ENCODE measurements at regions not wholly inside any gene's neighbourhood (a gene's known extent, or its start where the extent isn't known, plus 50 kb on each side); places are given as distances from the start of the nearest gene placed in this dataset.

DNA sequence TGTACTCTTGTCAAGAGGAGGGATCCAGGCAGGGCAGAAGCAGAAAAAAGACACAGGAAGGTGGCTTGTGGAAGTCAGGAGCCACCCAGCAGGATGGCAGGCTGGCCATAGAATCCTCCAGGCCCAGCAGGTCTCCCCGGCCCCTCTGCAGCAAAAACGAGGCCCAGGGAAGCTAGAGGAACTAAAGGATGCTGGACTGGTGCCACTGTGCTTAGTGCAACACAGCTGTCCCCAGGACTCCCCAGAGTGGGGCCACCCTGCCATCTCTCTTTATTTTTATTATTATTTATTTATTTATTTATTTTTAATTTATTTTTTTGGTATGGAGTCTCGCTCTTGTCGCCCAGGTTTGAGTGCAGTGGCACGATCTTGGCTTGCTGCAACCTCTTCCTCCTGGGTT is 54.1 kb downstream of the PITPNM2 start:
- no peaks in the 10 kb centered on the region for H3K36me3 ChIP-seq (ENCODE audit: control insufficient read depth, insufficient read depth, low read length)
- no peak overlapping the region for H3K4me3 ChIP-seq (replicated peaks; ENCODE audit: low read depth, low read length)
- TF ChIP-seq, protein P1, sequence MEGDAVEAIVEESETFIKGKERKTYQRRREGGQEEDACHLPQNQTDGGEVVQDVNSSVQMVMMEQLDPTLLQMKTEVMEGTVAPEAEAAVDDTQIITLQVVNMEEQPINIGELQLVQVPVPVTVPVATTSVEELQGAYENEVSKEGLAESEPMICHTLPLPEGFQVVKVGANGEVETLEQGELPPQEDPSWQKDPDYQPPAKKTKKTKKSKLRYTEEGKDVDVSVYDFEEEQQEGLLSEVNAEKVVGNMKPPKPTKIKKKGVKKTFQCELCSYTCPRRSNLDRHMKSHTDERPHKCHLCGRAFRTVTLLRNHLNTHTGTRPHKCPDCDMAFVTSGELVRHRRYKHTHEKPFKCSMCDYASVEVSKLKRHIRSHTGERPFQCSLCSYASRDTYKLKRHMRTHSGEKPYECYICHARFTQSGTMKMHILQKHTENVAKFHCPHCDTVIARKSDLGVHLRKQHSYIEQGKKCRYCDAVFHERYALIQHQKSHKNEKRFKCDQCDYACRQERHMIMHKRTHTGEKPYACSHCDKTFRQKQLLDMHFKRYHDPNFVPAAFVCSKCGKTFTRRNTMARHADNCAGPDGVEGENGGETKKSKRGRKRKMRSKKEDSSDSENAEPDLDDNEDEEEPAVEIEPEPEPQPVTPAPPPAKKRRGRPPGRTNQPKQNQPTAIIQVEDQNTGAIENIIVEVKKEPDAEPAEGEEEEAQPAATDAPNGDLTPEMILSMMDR (IDR thresholded peaks at IDR 0.05; ENCODE audit: insufficient read depth, low read length, poor library complexity, severe bottlenecking): no peak
- no peak for DNase-seq (ENCODE audit: extremely low read depth, insufficient read length)
- no peaks in the 10 kb centered on the region for H3K27me3 ChIP-seq (replicated peaks; ENCODE audit: control insufficient read depth, insufficient read depth, low read length)

DNA sequence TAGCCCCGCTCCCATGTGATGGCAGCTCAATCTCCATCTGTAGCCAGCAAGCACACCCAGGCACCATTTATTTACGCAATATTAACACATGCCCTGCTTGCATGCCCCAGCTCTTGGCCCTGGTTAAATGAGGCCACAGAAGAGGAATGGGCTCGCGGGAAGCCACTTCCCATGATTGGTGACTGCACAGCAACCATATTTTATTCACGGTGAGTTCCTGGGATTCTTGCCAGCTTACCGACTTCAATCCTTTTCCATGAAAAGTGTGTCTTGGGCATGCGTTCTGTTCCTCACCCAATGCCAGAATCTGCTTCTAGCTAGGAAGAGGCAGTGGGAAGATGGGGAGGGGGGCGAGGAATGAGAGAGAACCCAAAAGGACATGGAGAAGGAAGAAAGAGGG is 54.7 kb downstream of the PITPNM2 start:
- TF ChIP-seq, protein P1 (IDR thresholded peaks at IDR 0.05; ENCODE audit: insufficient read depth, low read length, poor library complexity, severe bottlenecking): no peak
- DNase-seq (ENCODE audit: extremely low read depth, insufficient read length): no peak
- Histone ChIP-seq H3K36me3 (ENCODE audit: control insufficient read depth, insufficient read depth, low read length) (no peaks in the 10 kb centered on the region), H3K4me3 (replicated peaks; ENCODE audit: low read depth, low read length) (no peak overlapping the region), H3K27me3 (replicated peaks; ENCODE audit: control insufficient read depth, insufficient read depth, low read length) (no peaks in the 10 kb centered on the region)

DNA sequence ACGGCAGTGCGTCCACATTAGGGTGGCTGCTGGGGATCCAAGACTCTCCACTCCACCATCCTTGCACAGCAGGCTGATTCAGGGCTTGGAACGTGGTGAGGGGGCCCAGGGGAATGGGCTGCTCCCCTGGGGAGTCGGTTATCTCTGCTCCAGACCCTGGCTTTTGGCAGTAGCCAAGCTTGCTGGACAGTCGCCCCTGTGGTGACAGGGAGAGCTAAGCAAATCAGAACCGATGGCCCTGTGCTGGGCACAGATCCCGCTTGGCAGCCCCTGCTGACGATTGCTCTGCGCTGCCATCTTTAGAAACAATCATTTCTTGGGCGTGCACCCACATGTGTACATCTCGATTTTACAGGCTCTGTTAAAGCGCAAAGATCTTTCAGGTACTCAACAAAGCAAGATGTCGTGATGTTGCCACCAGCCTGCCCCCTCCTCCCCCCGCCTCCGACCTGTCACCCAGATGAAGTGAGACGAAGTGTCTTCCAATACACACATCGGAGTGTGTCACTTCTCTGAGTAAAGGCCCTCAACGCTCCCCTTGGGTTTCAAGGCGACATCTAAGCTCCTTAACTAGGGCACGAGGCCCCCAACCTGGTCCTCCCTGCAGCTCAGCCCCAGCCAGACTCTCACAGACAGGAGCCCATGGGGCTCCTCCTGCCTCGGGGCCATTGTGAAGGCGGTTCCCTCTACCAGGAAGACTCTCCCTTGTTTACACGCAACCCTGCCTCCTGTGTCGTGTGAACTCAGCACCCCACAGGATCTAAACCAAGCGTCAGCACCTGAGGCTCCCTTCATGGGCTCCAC is 55.6 kb downstream of the PITPNM2 start:
- TF ChIP-seq, protein P1 (IDR thresholded peaks at IDR 0.05; ENCODE audit: insufficient read depth, low read length, poor library complexity, severe bottlenecking): no peak
- Histone ChIP-seq H3K27me3 (replicated peaks; ENCODE audit: control insufficient read depth, insufficient read depth, low read length) (no peaks in the 10 kb centered on the region), H3K4me3 (replicated peaks; ENCODE audit: low read depth, low read length) (no peak overlapping the region), H3K36me3 (ENCODE audit: control insufficient read depth, insufficient read depth, low read length) (no peaks in the 10 kb centered on the region)
- no peak for DNase-seq (ENCODE audit: extremely low read depth, insufficient read length)

DNA sequence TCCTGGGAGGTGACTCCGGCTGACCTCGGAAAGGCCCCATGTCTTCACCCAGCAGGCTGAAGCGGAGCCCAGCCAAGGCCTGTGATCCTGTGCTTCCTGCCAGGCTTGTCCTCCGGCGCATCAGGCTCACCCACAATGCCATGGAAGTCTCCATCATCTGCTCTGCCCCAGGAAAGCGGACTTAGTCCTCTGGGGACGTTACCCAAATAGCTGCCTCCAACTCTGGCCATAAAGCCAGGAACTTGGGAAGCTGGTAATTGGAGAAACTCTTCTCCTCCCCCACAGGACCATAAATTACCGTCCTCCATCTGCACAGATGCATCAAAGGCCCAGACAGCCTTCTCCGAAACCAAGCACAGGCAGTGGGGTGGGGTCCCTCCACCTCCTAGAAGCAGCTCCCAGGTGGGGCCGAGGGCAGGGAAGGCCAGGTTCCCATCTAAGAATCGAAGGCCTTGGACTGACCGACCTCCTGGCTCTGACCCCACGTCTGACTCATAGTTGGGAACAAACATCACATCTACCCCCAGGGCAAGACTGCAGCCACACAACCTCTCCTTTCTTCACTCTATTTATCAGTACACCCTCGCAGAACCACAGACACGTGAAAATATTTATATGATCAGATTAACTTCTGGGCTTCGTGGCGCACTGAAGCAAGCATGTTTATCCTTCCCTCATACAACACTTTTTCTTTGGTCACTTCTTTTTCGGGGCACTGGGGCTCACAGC is 56.4 kb downstream of the PITPNM2 start:
- Histone ChIP-seq H3K36me3 (ENCODE audit: control insufficient read depth, insufficient read depth, low read length) (no peaks in the 10 kb centered on the region), H3K27me3 (replicated peaks; ENCODE audit: control insufficient read depth, insufficient read depth, low read length) (no peaks in the 10 kb centered on the region), H3K4me3 (replicated peaks; ENCODE audit: low read depth, low read length) (no peak overlapping the region)
- TF ChIP-seq, protein P1 (IDR thresholded peaks at IDR 0.05; ENCODE audit: insufficient read depth, low read length, poor library complexity, severe bottlenecking): no peak
- no peak for DNase-seq (ENCODE audit: extremely low read depth, insufficient read length)

DNA sequence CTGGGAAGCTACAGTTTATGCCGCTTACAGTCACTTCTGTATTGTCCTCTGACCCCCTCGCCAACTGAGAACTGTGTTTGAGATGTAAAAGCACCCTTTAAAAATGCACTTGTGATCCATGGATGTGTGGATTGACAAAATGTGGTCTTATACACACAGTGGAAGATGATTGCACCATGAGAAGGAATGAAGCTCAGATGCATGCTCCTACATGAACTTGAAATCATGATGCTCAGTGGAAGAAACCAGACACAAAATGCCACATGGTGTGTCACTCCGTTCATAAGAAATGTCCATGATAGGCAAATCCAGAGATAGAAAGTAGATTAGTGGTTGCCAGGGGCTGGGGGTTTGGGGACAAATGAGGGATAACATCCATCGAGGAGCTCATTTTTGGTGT is 58.0 kb downstream of the PITPNM2 start:
- TF ChIP-seq, protein P1 (IDR thresholded peaks at IDR 0.05; ENCODE audit: insufficient read depth, low read length, poor library complexity, severe bottlenecking): no peak
- Histone ChIP-seq H3K4me3 (replicated peaks; ENCODE audit: low read depth, low read length) (no peak overlapping the region), H3K36me3 (ENCODE audit: control insufficient read depth, insufficient read depth, low read length) (no peaks in the 10 kb centered on the region), H3K27me3 (replicated peaks; ENCODE audit: control insufficient read depth, insufficient read depth, low read length) (no peaks in the 10 kb centered on the region)
- no peak for DNase-seq (ENCODE audit: extremely low read depth, insufficient read length)
